ENCODE measurements at regions not wholly inside any gene's neighbourhood (a gene's known extent, or its start where the extent isn't known, plus 50 kb on each side); places are given as distances from the start of the nearest gene placed in this dataset.

DNA sequence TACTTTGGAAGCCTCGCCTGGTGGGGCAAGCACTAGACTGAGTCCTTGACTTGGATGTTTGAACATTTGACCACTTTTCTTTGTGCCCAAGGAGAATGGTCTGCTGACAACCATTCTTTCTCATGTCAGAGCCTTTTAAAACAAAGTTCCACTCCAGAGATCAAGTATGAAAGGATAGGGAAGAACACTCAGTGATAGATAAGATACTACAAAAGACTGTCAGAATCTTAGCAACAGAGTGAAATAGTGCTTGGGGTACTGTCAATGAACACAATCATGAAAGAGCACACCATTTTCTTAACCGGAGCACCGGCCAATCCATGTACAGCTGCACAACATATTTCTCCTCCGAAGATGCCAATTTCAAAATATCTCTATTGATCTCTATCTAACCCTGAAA, 82.8 kb upstream of the ADO start:
- no peak overlapping the region for H3K4me3 ChIP-seq (ENCODE audit: low read length)
- no peak overlapping the region for H3K27ac ChIP-seq (ENCODE audit: low read length)
- H3K4me1 ChIP-seq (ENCODE audit: low read length) = peaks cover 27% of the 10 kb centered on the region
- H3K36me3 ChIP-seq (replicated peaks; ENCODE audit: low read depth, low read length) = no peaks in the 10 kb centered on the region
- H4K20me1 ChIP-seq (ENCODE audit: insufficient read depth, low read length) = no peaks in the 10 kb centered on the region
- TF ChIP-seq EZH2phosphoT487 (IDR thresholded peaks at IDR 0.05; ENCODE audit: low read depth) = no peak
- TF ChIP-seq, protein P1, sequence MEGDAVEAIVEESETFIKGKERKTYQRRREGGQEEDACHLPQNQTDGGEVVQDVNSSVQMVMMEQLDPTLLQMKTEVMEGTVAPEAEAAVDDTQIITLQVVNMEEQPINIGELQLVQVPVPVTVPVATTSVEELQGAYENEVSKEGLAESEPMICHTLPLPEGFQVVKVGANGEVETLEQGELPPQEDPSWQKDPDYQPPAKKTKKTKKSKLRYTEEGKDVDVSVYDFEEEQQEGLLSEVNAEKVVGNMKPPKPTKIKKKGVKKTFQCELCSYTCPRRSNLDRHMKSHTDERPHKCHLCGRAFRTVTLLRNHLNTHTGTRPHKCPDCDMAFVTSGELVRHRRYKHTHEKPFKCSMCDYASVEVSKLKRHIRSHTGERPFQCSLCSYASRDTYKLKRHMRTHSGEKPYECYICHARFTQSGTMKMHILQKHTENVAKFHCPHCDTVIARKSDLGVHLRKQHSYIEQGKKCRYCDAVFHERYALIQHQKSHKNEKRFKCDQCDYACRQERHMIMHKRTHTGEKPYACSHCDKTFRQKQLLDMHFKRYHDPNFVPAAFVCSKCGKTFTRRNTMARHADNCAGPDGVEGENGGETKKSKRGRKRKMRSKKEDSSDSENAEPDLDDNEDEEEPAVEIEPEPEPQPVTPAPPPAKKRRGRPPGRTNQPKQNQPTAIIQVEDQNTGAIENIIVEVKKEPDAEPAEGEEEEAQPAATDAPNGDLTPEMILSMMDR (IDR thresholded peaks at IDR 0.05; ENCODE audit: low read depth, low read length) = no peak
- no peaks in the 10 kb centered on the region for H3K79me2 ChIP-seq (ENCODE audit: low read length)
- no peak overlapping the region for H2AFZ ChIP-seq (ENCODE audit: low read depth, low read length)
- no peaks in the 10 kb centered on the region for H3K27me3 ChIP-seq (ENCODE audit: low read depth, low read length)
- no peak overlapping the region for H3K9ac ChIP-seq (ENCODE audit: low read length)
- no peak overlapping the region for H3K4me2 ChIP-seq (ENCODE audit: low read length)
- H3K9me3 ChIP-seq (ENCODE audit: insufficient read depth, low read length) = no peaks in the 10 kb centered on the region

DNA sequence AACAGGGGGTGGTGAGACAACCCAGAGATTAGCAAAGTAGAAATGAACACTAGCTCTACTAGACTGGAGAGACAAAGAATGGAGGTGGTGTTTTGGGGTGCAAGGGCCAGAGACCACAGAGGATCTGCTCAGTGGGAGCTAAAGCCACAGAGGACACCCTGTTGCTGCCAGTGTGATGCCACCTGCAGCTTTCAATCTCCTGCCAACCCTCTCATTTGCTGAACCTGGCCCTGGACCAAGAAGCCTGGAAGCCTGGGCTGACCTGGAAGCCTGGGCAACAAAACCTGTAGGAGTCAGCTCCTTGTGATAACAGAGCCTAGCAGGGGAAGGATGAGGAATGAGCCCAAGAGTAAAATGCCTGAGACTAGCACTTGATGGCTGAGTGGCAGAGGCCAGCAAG, 81.1 kb upstream of the ADO start:
- no peaks in the 10 kb centered on the region for H4K20me1 ChIP-seq (ENCODE audit: insufficient read depth, low read length)
- no peaks in the 10 kb centered on the region for H3K36me3 ChIP-seq (replicated peaks; ENCODE audit: low read depth, low read length)
- H3K79me2 ChIP-seq (ENCODE audit: low read length) = no peaks in the 10 kb centered on the region
- TF ChIP-seq, protein P1 (IDR thresholded peaks at IDR 0.05; ENCODE audit: low read depth, low read length) = no peak
- TF ChIP-seq EZH2phosphoT487 (IDR thresholded peaks at IDR 0.05; ENCODE audit: low read depth) = no peak
- H3K9me3 ChIP-seq (ENCODE audit: insufficient read depth, low read length) = no peaks in the 10 kb centered on the region
- H3K4me1 ChIP-seq (ENCODE audit: low read length) = peaks cover 35% of the 10 kb centered on the region
- no peak overlapping the region for H3K4me3 ChIP-seq (ENCODE audit: low read length)
- no peaks in the 10 kb centered on the region for H3K27me3 ChIP-seq (ENCODE audit: low read depth, low read length)
- H3K9ac ChIP-seq (ENCODE audit: low read length) = no peak overlapping the region
- H2AFZ ChIP-seq (ENCODE audit: low read depth, low read length) = no peak overlapping the region
- H3K27ac ChIP-seq (ENCODE audit: low read length) = no peak overlapping the region
- no peak overlapping the region for H3K4me2 ChIP-seq (ENCODE audit: low read length)

DNA sequence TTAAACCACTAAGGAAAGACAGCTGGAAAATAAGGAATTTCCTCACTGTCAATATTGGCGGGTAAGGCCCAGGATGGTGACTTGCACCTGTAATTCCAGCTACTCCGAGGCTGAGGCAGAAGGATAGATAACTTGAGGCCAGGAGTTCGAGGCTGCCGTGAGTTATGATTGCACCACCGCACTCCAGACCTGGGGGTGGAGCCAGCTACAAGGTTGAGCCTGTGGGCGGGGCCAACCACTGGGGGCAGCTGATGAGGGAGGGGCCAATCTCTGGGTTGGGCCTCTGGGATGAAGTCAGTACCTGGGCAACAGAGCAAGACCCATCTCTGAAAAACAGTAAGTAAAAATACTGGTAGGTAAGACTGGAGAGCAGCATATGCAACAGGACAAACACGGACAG, 80.1 kb upstream of the ADO start:
- Histone ChIP-seq H2AFZ (ENCODE audit: low read depth, low read length) (no peak overlapping the region), H3K4me2 (ENCODE audit: low read length) (no peak overlapping the region), H3K36me3 (replicated peaks; ENCODE audit: low read depth, low read length) (no peaks in the 10 kb centered on the region), H4K20me1 (ENCODE audit: insufficient read depth, low read length) (no peaks in the 10 kb centered on the region), H3K9ac (ENCODE audit: low read length) (no peak overlapping the region), H3K27me3 (ENCODE audit: low read depth, low read length) (no peaks in the 10 kb centered on the region), H3K79me2 (ENCODE audit: low read length) (no peaks in the 10 kb centered on the region), H3K9me3 (ENCODE audit: insufficient read depth, low read length) (no peaks in the 10 kb centered on the region), H3K27ac (ENCODE audit: low read length) (no peak overlapping the region), H3K4me1 (ENCODE audit: low read length) (peaks cover 25% of the 10 kb centered on the region), H3K4me3 (ENCODE audit: low read length) (no peak overlapping the region)
- TF ChIP-seq, protein P1 (IDR thresholded peaks at IDR 0.05; ENCODE audit: low read depth, low read length) = no peak
- TF ChIP-seq EZH2phosphoT487 (IDR thresholded peaks at IDR 0.05; ENCODE audit: low read depth) = no peak

DNA sequence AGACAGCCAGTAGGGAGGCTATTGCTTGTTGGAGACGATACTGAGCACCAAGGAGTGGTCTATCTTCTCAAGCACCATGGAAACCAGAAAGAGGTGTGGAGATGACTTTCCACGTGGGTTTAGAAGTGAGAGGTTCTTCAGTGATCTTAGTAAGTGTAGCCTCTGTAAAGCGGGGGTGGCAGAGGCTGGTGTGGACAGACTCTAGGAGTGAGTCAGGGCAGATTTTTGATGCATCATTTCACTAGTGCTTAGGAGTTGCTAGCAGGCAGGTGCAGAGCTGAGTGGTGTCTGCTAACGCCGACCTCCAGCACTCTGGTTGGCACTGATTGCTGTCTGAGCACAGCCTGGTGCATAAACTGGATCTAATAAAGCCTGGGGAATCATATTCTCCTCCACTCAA, 78.4 kb upstream of the ADO start:
- no peak for TF ChIP-seq EZH2phosphoT487 (IDR thresholded peaks at IDR 0.05; ENCODE audit: low read depth)
- TF ChIP-seq, protein P1 (IDR thresholded peaks at IDR 0.05; ENCODE audit: low read depth, low read length) = no peak
- Histone ChIP-seq H3K27ac (ENCODE audit: low read length) (no peak overlapping the region), H3K9ac (ENCODE audit: low read length) (no peak overlapping the region), H2AFZ (ENCODE audit: low read depth, low read length) (no peak overlapping the region; the same call in 1 of the 2 replicates), H3K4me3 (ENCODE audit: low read length) (0 out of 2 replicates have a peak overlapping the region, but pooled peaks have one; percentile 13), H4K20me1 (ENCODE audit: insufficient read depth, low read length) (no peaks in the 10 kb centered on the region), H3K9me3 (ENCODE audit: insufficient read depth, low read length) (no peaks in the 10 kb centered on the region), H3K27me3 (ENCODE audit: low read depth, low read length) (no peaks in the 10 kb centered on the region), H3K4me1 (ENCODE audit: low read length) (peaks cover 25% of the 10 kb centered on the region), H3K36me3 (replicated peaks; ENCODE audit: low read depth, low read length) (no peaks in the 10 kb centered on the region), H3K4me2 (ENCODE audit: low read length) (peak overlapping the region; percentile 49), H3K79me2 (ENCODE audit: low read length) (no peaks in the 10 kb centered on the region)
